Thyroid gland (tissue), 4 donors: ENCODE measurements at regions not wholly inside any gene's neighbourhood (a gene's known extent, or its start where the extent isn't known, plus 50 kb on each side); places are given as distances from the start of the nearest gene placed in this dataset.

Source experiments
- POLR2A ChIP-seq, 2 donors: fragments of 450-650 bp; IDR thresholded peaks; one replicate each; pipeline ENCODE4 v1.6.1; 2017; ENCODE audit warnings: antibody characterized with exemption in 2 of 2, mild to moderate bottlenecking in 2 of 2, moderate library complexity in 1 of 2
- TF ChIP-seq, protein P1 (sequence below), 6 experiments: fragments of 200-600 bp in 3 of 6; fragments of 450-650 bp in 3 of 6; sonication (generic) in 3 of 6; IDR thresholded peaks; one replicate each; pipeline ENCODE4 v1.5.1; 2016 to 2019; ENCODE audit warnings: antibody characterized with exemption in 6 of 6, mild to moderate bottlenecking in 2 of 6, inconsistent platforms in 1 of 6, moderate library complexity in 1 of 6

DNA sequence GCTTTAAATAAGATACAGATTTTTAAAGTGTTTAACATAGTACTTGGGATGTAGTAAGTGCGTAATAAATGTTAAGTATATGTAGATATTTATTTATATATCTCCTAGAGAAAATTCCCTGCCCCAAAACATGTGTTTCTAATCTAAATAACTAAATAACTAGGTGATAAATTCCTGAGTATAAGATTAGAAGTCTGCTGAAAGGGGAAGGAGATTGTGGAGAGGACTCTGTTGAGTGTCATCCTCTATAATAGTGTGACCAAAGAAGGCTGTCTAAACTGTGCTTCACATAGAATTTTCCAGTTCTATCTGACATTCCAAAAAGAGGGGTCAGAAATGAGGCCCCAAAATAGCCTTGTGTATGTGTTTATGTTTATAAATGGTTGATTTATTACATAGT, 590.5 kb upstream of the ADAMTS5 start:
- TF ChIP-seq, protein P1, sequence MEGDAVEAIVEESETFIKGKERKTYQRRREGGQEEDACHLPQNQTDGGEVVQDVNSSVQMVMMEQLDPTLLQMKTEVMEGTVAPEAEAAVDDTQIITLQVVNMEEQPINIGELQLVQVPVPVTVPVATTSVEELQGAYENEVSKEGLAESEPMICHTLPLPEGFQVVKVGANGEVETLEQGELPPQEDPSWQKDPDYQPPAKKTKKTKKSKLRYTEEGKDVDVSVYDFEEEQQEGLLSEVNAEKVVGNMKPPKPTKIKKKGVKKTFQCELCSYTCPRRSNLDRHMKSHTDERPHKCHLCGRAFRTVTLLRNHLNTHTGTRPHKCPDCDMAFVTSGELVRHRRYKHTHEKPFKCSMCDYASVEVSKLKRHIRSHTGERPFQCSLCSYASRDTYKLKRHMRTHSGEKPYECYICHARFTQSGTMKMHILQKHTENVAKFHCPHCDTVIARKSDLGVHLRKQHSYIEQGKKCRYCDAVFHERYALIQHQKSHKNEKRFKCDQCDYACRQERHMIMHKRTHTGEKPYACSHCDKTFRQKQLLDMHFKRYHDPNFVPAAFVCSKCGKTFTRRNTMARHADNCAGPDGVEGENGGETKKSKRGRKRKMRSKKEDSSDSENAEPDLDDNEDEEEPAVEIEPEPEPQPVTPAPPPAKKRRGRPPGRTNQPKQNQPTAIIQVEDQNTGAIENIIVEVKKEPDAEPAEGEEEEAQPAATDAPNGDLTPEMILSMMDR (IDR thresholded peaks at IDR 0.05) = no peak
- no peak for TF ChIP-seq POLR2A (IDR thresholded peaks at IDR 0.05)
